Liver (tissue), 2 donors: ENCODE measurements at regions not wholly inside any gene's neighbourhood (a gene's known extent, or its start where the extent isn't known, plus 50 kb on each side); places are given as distances from the start of the nearest gene placed in this dataset.

ENCODE experiments used
- CTCF ChIP-seq: fragments of 150-350 bp; IDR thresholded peaks from 2 replicates; pipeline ENCODE4 v1.5.1; 2017; ENCODE audit warnings: improper control_type of control experiment, low read depth, low read length; ENCODE audit not compliant: missing input control
- REST ChIP-seq: IDR thresholded peaks from 2 replicates; pipeline ENCODE4 v1.6.1; 2016; ENCODE audit warnings: antibody characterized with exemption, mild to moderate bottlenecking
- donor health status: healthy.

- no peak for TF ChIP-seq CTCF
- no peak for TF ChIP-seq REST
Measured at GRCh38 chr3:153337369-153337768, 175.3 kb downstream of the RAP2B start.
